ENCODE measurements at regions not wholly inside any gene's neighbourhood (a gene's known extent, or its start where the extent isn't known, plus 50 kb on each side); places are given as distances from the start of the nearest gene placed in this dataset.

- TF ChIP-seq CTCF (IDR thresholded peaks at IDR 0.05; ENCODE audit: control extremely low read depth, extremely low read depth), result no peak
- Histone ChIP-seq H3K36me3 (ENCODE audit: control insufficient read depth in 4 of 4, insufficient read depth in 4 of 4, low read length in 4 of 4) (no peaks in the 10 kb centered on the region), H3K9ac (ENCODE audit: insufficient read depth in 1 of 2, low read length in 2 of 2) (peak overlapping the region in 1 of 2 donors; percentile 33), H3K27me3 (ENCODE audit: control insufficient read depth in 3 of 3, insufficient read depth in 3 of 3, low read length in 2 of 3) (no peaks in the 10 kb centered on the region), H3K27ac (ENCODE audit: low read depth in 1 of 2, low read length in 1 of 2) (no peak overlapping the region), H3K9me3 (ENCODE audit: control insufficient read depth in 4 of 4, insufficient read depth in 3 of 4, low read length in 3 of 4) (peaks cover 0 to 2% (median 0%) of the 10 kb centered on the region in 4 donors), H3K4me3 (no peak overlapping the region), H3K4me1 (ENCODE audit: control insufficient read depth in 5 of 5, insufficient read depth in 5 of 5, low read length in 5 of 5) (peaks cover 0 to 24% (median 0%) of the 10 kb centered on the region in 5 donors)
- ATAC-seq (ENCODE audit: insufficient read depth, low FRiP score), result no peak
- DNase-seq, result peak in 2 of 3 donors; percentile 85
These were observed 242.4 kb downstream of the LURAP1L start for GRCh38 chr9:13017260-13017659.

- peaks cover 0 to 19% (median 0%) of the 10 kb centered on the region in 5 donors for H3K4me1 ChIP-seq (ENCODE audit: control insufficient read depth in 5 of 5, insufficient read depth in 5 of 5, low read length in 5 of 5)
- no peak for TF ChIP-seq CTCF (IDR thresholded peaks at IDR 0.05; ENCODE audit: control extremely low read depth, extremely low read depth)
- DNase-seq, result peak in 2 of 3 donors; percentile 79 to 84
- H3K4me3 ChIP-seq, result no peak overlapping the region
- H3K27me3 ChIP-seq (ENCODE audit: control insufficient read depth in 3 of 3, insufficient read depth in 3 of 3, low read length in 2 of 3), result no peaks in the 10 kb centered on the region
- peak overlapping the region in 1 of 2 donors; percentile 47 for H3K9ac ChIP-seq (ENCODE audit: insufficient read depth in 1 of 2, low read length in 2 of 2)
- 60 to 72% methylated on average over 5 of the region's 5 CpGs for WGBS, 2 donors
- no peak for ATAC-seq (ENCODE audit: insufficient read depth, low FRiP score)
- H3K9me3 ChIP-seq (ENCODE audit: control insufficient read depth in 4 of 4, insufficient read depth in 3 of 4, low read length in 3 of 4), result no peaks in the 10 kb centered on the region
- no peaks in the 10 kb centered on the region for H3K36me3 ChIP-seq (ENCODE audit: control insufficient read depth in 4 of 4, insufficient read depth in 4 of 4, low read length in 4 of 4)
- H3K27ac ChIP-seq (ENCODE audit: low read depth in 1 of 2, low read length in 1 of 2), result no peak overlapping the region
These were observed 245.6 kb downstream of the LURAP1L start for GRCh38 chr9:13020146-13021040.

- Histone ChIP-seq H3K9ac (ENCODE audit: insufficient read depth in 1 of 2, low read length in 2 of 2) (no peak overlapping the region), H3K9me3 (ENCODE audit: control insufficient read depth in 4 of 4, insufficient read depth in 3 of 4, low read length in 3 of 4) (peaks cover 0 to 2% (median 0%) of the 10 kb centered on the region in 4 donors), H3K4me3 (no peak overlapping the region), H3K4me1 (ENCODE audit: control insufficient read depth in 5 of 5, insufficient read depth in 5 of 5, low read length in 5 of 5) (peaks cover 0 to 5% (median 0%) of the 10 kb centered on the region in 5 donors), H3K36me3 (ENCODE audit: control insufficient read depth in 4 of 4, insufficient read depth in 4 of 4, low read length in 4 of 4) (no peaks in the 10 kb centered on the region), H3K27ac (ENCODE audit: low read depth in 1 of 2, low read length in 1 of 2) (no peak overlapping the region), H3K27me3 (ENCODE audit: control insufficient read depth in 3 of 3, insufficient read depth in 3 of 3, low read length in 2 of 3) (no peaks in the 10 kb centered on the region)
- DNase-seq, result no peak
- 84 to 89% methylated on average over 1 of the region's 1 CpG for WGBS, 2 donors
- no peak for TF ChIP-seq CTCF (IDR thresholded peaks at IDR 0.05; ENCODE audit: control extremely low read depth, extremely low read depth)
- no peak for ATAC-seq (ENCODE audit: insufficient read depth, low FRiP score)
These were observed 247.9 kb downstream of the LURAP1L start for GRCh38 chr9:13022756-13023155.

Data from lung (tissue), 11 donors.